GM21447 (cell line): ENCODE measurements at regions not wholly inside any gene's neighbourhood (a gene's known extent, or its start where the extent isn't known, plus 50 kb on each side); places are given as distances from the start of the nearest gene placed in this dataset.
A peak's percentile ranks its signal among the peaks of the same experiment; 100 is the strongest.

Experiments used
- ATAC-seq: cut with Tn5 transposase; IDR thresholded peaks from one replicate; pipeline ENCODE4 v1.9.1; 2021; ENCODE audit not compliant: unreplicated experiment

GRCh38 chr7:91518058-91518457 is 253.8 kb downstream of the FZD1 start:
- ATAC-seq = no peak

- no peak for ATAC-seq
Observed at GRCh38 chr7:91519241-91520158, 255.3 kb downstream of the FZD1 start.

GRCh38 chr7:91520645-91521044 is 256.4 kb downstream of the FZD1 start:
- ATAC-seq = no peak

- ATAC-seq = no peak
Observed at GRCh38 chr7:91526404-91526803, 262.2 kb downstream of the FZD1 start.

GRCh38 chr7:91527460-91527859 is 263.2 kb downstream of the FZD1 start:
- ATAC-seq = no peak

- ATAC-seq = no peak
Observed at GRCh38 chr7:91533996-91534395, 269.8 kb downstream of the FZD1 start.

- no peak for ATAC-seq
Observed at GRCh38 chr7:91537260-91538152, 273.3 kb downstream of the FZD1 start.

- ATAC-seq = no peak
Observed at GRCh38 chr7:91541641-91542040, 277.4 kb downstream of the FZD1 start.

- no peak for ATAC-seq
Observed at GRCh38 chr7:91543646-91544045, 279.4 kb downstream of the FZD1 start.

- ATAC-seq = no peak
Observed at GRCh38 chr7:91549878-91550277, 285.6 kb downstream of the FZD1 start.

- no peak for ATAC-seq
Observed at GRCh38 chr7:91550931-91551330, 286.7 kb downstream of the FZD1 start.

GRCh38 chr7:91551377-91552175 is 287.3 kb downstream of the FZD1 start:
- no peak for ATAC-seq

GRCh38 chr7:91553410-91553895 is 289.2 kb downstream of the FZD1 start:
- ATAC-seq = no peak

- ATAC-seq = no peak
Observed at GRCh38 chr7:91554883-91555282, 290.6 kb downstream of the FZD1 start.

- no peak for ATAC-seq
Observed at GRCh38 chr7:91556239-91556638, 292.0 kb downstream of the FZD1 start.

- ATAC-seq = no peak
Observed at GRCh38 chr7:91556956-91557650, 292.9 kb downstream of the FZD1 start.

- ATAC-seq = peak; percentile 80
Observed at GRCh38 chr7:91557789-91558404, 293.7 kb downstream of the FZD1 start.

GRCh38 chr7:91559947-91560346 is 295.7 kb downstream of the FZD1 start:
- no peak for ATAC-seq

GRCh38 chr7:91564101-91564500 is 299.9 kb downstream of the FZD1 start:
- ATAC-seq = no peak

GRCh38 chr7:91564541-91564940 is 300.3 kb downstream of the FZD1 start:
- ATAC-seq = no peak
